Upper lobe of left lung (tissue), 6 donors: ENCODE measurements at regions not wholly inside any gene's neighbourhood (a gene's known extent, or its start where the extent isn't known, plus 50 kb on each side); places are given as distances from the start of the nearest gene placed in this dataset.
"Not testable (repeated sequence)": the region's sequence is repeated elsewhere in the genome, so short reads cannot be mapped to it uniquely, and the experiment has no call there.

ENCODE experiments used
- ATAC-seq, 2 donors: fragments of 200-7000 bp; cut with Tn5 transposase; one replicate each; pipeline ENCODE4 v1.9.1; 2022; ENCODE audit warnings: mild to moderate bottlenecking in 2 of 2, moderate library complexity in 2 of 2; ENCODE audit not compliant: low FRiP score in 2 of 2
- DNase-seq, 2 donors: peaks; one replicate each; pipeline ENCODE4 v3.0.0-alpha.2; 2019 to 2020
- H3K27ac ChIP-seq, 4 donors: fragments of 200-600 bp; sonication (generic); one replicate each; pipeline ENCODE4 v1.5.1; 2016 to 2019
- H3K27me3 ChIP-seq, 4 donors: fragments of 200-600 bp; sonication (generic); one replicate each; pipeline ENCODE4 v1.5.1; 2017 to 2019
- H3K36me3 ChIP-seq, 4 donors: fragments of 200-600 bp; sonication (generic); one replicate each; pipeline ENCODE4 v1.5.1; 2016 to 2019
- H3K4me1 ChIP-seq, 4 donors: fragments of 200-600 bp; sonication (generic); one replicate each; pipeline ENCODE4 v1.5.1; 2018 to 2019
- H3K4me3 ChIP-seq, 4 donors: fragments of 200-600 bp; sonication (generic); one replicate each; pipeline ENCODE4 v1.5.1; 2017 to 2019; ENCODE audit warnings: mild to moderate bottlenecking in 2 of 4, moderate library complexity in 1 of 4
- H3K9me3 ChIP-seq, 4 donors: fragments of 200-600 bp; sonication (generic); one replicate each; pipeline ENCODE4 v1.5.1; 2018 to 2019
- EP300 ChIP-seq, 4 donors: sonication (generic); formaldehyde crosslinking; IDR thresholded peaks; one replicate each; pipeline ENCODE4 v1.5.1; 2017; ENCODE audit warnings: antibody characterized with exemption in 4 of 4, control low read depth in 2 of 4
- POLR2A ChIP-seq, 4 donors: fragments of 450-650 bp; IDR thresholded peaks; one replicate each; pipeline ENCODE4 v1.5.1; 2016 to 2017; ENCODE audit warnings: antibody characterized with exemption in 4 of 4, mild to moderate bottlenecking in 2 of 4
- POLR2AphosphoS5 ChIP-seq, 2 donors: sonication (generic); formaldehyde crosslinking; IDR thresholded peaks; one replicate each; pipeline ENCODE4 v1.5.1; 2017; ENCODE audit warnings: antibody characterized with exemption in 2 of 2
- WGBS, 2 donors: methylation state at CpG; one replicate each; pipeline ENCODE4 v1.1.5; 2017 to 2018; 5-methylcytosine and 5-hydroxymethylcytosine counted together
- TF ChIP-seq, protein P1 (sequence below), 6 experiments: fragments of 450-650 bp in 4 of 6; fragments of 200-600 bp in 2 of 6; sonication (generic) in 2 of 6; IDR thresholded peaks; one replicate each; pipeline ENCODE4 v1.5.1; 2016 to 2019; ENCODE audit warnings: antibody characterized with exemption in 6 of 6
- donor health status: DM: no; HTN: no; CAD: no; lungs with moderate emphysema.
- donor health status: DM: no; HTN: yes; CAD: no; lungs with severe emphysema.

DNA sequence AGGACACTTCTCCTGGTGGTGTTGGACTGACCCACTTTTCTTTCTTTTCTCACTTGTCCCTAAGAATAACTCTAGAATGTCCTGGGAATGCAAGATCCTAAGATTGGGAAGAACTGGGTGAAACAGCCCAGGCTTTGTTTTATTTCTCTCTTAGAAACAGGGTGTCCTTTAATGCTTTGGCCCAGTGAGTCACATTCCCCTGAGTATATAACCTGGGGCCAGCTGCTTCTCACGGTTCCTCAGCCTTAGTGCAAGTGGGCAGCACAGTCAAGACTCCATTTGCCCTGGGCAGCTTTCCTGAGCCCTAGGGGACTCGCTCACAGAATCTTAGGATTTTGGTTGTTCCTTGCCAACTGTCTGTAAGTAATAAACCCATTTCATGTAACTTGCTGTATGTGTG, 355.0 kb downstream of the DSC3 start:
- Histone ChIP-seq H3K4me3 (no peak overlapping the region), H3K9me3 (no peaks in the 10 kb centered on the region), H3K27me3 (no peaks in the 10 kb centered on the region), H3K4me1 (no peaks in the 10 kb centered on the region), H3K27ac (no peak overlapping the region), H3K36me3 (no peaks in the 10 kb centered on the region)
- TF ChIP-seq, protein P1, sequence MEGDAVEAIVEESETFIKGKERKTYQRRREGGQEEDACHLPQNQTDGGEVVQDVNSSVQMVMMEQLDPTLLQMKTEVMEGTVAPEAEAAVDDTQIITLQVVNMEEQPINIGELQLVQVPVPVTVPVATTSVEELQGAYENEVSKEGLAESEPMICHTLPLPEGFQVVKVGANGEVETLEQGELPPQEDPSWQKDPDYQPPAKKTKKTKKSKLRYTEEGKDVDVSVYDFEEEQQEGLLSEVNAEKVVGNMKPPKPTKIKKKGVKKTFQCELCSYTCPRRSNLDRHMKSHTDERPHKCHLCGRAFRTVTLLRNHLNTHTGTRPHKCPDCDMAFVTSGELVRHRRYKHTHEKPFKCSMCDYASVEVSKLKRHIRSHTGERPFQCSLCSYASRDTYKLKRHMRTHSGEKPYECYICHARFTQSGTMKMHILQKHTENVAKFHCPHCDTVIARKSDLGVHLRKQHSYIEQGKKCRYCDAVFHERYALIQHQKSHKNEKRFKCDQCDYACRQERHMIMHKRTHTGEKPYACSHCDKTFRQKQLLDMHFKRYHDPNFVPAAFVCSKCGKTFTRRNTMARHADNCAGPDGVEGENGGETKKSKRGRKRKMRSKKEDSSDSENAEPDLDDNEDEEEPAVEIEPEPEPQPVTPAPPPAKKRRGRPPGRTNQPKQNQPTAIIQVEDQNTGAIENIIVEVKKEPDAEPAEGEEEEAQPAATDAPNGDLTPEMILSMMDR (IDR thresholded peaks at IDR 0.05), result no peak
- TF ChIP-seq EP300 (IDR thresholded peaks at IDR 0.05) (no peak), POLR2A (IDR thresholded peaks at IDR 0.05) (no peak)
- no peak for ATAC-seq
- WGBS, 2 donors, result 82 to 91% methylated on average over 2 of the region's 2 CpGs
- no peak for DNase-seq

DNA sequence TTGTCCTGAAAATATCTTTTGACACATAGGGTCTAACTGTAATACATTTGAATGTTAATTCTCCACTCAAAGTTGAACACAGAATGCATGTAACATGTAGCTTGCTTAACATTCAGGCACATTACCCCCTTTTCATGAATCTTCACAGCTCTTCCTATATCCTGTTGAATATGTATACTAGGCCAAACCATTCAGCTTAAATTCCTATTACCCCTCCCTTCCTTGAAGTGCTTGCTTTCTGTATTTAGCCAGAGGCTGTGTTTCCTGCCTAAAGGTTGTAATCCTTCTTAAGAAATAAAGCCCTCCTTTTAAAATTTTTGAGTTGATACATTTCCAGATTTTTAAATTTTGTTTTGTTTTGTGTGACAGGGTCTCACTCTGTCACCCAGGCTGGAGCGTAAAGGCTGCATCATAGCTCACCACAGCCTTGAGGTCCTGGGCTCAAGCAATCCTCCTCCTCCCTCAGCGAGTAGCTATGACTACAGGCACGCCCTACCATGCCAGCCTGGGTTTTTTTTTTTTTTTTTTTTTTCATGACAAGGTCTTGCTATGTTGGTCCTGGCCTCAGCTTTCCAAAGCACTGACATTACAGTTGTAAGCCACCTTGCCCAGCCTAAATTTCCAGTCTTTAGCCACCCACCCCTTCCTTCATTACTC, 357.6 kb downstream of the DSC3 start:
- H3K27ac ChIP-seq, result no peak overlapping the region
- H3K4me1 ChIP-seq, result no peaks in the 10 kb centered on the region
- ATAC-seq (no peak), DNase-seq (no peak)
- H3K27me3 ChIP-seq, result no peaks in the 10 kb centered on the region
- WGBS, 2 donors, result 35 to 46% methylated on average over 3 of the region's 3 CpGs
- no peak overlapping the region for H3K4me3 ChIP-seq
- no peaks in the 10 kb centered on the region for H3K36me3 ChIP-seq
- H3K9me3 ChIP-seq, result no peaks in the 10 kb centered on the region
- TF ChIP-seq EP300 (IDR thresholded peaks at IDR 0.05), result no peak

DNA sequence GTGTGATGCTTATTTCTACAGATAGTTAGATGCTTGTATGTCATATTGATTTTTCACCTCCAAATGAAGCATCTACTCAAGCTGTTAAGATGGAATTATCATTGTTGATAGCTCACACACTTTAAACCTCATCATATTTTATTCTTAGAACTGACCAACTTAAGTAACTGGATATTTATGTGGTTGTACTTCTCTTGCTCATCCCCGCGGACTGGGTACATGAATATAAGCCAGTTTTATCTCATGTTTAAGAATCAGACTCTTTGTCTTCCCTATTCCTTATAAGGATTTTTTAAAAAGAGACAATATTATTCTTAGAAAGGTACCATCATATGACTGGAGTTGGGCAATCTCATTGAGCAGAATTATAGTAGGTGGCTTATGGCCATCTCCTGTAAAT, 358.7 kb downstream of the DSC3 start:
- Histone ChIP-seq H3K27me3 (no peaks in the 10 kb centered on the region), H3K4me3 (no peak overlapping the region), H3K9me3 (no peaks in the 10 kb centered on the region), H3K4me1 (no peaks in the 10 kb centered on the region), H3K27ac (no peak overlapping the region), H3K36me3 (no peaks in the 10 kb centered on the region)
- WGBS, 2 donors, result 96 to 98% methylated on average over 2 of the region's 2 CpGs
- TF ChIP-seq, protein P1 (IDR thresholded peaks at IDR 0.05), result no peak
- TF ChIP-seq POLR2AphosphoS5 (IDR thresholded peaks at IDR 0.05) (no peak), POLR2A (IDR thresholded peaks at IDR 0.05) (no peak), EP300 (IDR thresholded peaks at IDR 0.05) (no peak)
- ATAC-seq (no peak), DNase-seq (no peak)

DNA sequence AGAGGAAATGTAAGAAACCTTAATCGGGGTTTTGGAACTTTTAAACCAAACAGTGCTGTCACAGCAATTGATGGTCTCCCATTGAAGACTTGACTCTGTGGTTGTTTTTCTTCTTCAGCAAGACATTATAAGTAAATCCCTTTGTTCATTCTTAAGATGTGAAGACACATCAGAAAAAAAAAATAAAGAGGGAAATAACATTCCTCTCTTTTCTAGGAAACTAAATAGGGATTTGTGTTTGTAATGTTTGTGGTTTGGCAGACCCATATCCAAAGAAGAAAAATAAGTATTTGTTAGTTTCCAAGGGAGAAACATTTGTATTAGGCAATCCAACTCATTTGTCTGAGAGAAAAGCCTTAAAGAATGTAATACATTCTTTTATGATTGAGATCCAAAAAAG, 359.9 kb downstream of the DSC3 start:
- H3K9me3 ChIP-seq, result no peaks in the 10 kb centered on the region
- no peaks in the 10 kb centered on the region for H3K36me3 ChIP-seq
- no peak overlapping the region for H3K4me3 ChIP-seq
- no peaks in the 10 kb centered on the region for H3K4me1 ChIP-seq
- DNase-seq, result no peak
- ATAC-seq, result peak in 1 of 2 donors; percentile 61
- no peak overlapping the region for H3K27ac ChIP-seq
- TF ChIP-seq POLR2AphosphoS5 (IDR thresholded peaks at IDR 0.05) (no peak), EP300 (IDR thresholded peaks at IDR 0.05) (no peak), POLR2A (IDR thresholded peaks at IDR 0.05) (no peak)
- TF ChIP-seq, protein P1 (IDR thresholded peaks at IDR 0.05), result no peak
- H3K27me3 ChIP-seq, result no peaks in the 10 kb centered on the region
- WGBS, 2 donors, result 14 to 20% methylated on average over 1 of the region's 1 CpG

DNA sequence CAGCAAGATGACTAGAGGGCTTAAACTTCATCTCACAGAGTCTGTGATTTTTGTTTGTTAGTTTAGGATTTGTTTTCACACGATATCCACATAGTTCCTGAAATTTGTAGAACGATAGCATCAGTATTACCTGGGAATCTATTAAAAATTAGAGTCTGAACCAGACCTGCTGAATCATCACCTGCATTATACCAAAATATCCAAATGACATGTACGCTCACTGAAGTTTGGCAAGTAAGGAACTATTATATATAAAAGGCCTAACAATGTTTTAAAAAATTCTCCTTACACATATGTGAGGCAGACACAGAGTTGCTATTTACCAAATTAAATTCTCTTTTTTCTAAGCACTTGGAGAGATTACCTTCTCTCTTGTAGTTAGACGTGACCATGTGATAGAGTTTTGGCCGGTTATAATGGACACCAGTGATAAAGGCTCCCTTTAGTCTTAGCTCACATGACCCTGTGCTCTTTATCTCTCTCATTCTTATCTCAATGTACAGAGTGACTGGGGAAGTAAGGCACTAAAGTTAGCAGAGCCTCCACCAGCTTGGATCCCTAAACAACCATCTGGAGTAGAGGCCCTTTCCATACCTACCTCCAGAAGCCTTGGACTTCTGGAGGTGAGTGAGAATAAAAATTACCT, 363.1 kb downstream of the DSC3 start:
- H3K36me3 ChIP-seq, result no peaks in the 10 kb centered on the region
- ATAC-seq, result no peak
- DNase-seq, result no peak
- WGBS, 2 donors, result 86 to 91% methylated on average over 5 of the region's 5 CpGs
- TF ChIP-seq POLR2AphosphoS5 (IDR thresholded peaks at IDR 0.05) (no peak), POLR2A (IDR thresholded peaks at IDR 0.05) (no peak), EP300 (IDR thresholded peaks at IDR 0.05) (no peak)
- TF ChIP-seq, protein P1 (IDR thresholded peaks at IDR 0.05), result no peak
- no peaks in the 10 kb centered on the region for H3K27me3 ChIP-seq
- no peak overlapping the region for H3K4me3 ChIP-seq
- no peaks in the 10 kb centered on the region for H3K9me3 ChIP-seq
- no peaks in the 10 kb centered on the region for H3K4me1 ChIP-seq
- no peak overlapping the region for H3K27ac ChIP-seq

DNA sequence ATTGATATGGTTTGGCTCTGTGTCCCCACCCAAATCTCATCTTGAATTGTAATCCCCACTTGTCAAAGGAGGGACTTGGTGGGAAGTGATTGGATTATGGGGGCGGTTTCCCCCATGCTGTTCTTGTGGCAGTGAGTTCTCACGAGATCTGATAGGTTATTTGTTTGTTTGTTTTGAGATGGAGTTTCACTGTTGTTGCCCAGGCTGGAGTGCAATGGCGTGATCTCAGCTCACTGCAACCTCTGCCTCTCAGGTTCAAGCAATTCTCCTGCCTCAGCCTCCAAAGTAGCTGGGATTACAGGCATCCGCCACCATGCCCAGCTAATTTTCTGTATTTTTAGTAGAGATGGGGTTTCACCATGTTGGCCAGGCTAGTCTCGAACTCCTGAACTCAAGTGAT, 364.7 kb downstream of the DSC3 start:
- not testable (repeated sequence) for H3K4me1 ChIP-seq, ATAC-seq, H3K4me3 ChIP-seq, DNase-seq, H3K9me3 ChIP-seq, H3K27me3 ChIP-seq, H3K36me3 ChIP-seq, H3K27ac ChIP-seq
- 73 to 84% methylated on average over 5 of the region's 5 CpGs for WGBS, 2 donors
